ENCODE measurements at regions not wholly inside any gene's neighbourhood (a gene's known extent, or its start where the extent isn't known, plus 50 kb on each side); places are given as distances from the start of the nearest gene placed in this dataset.

- DNase-seq, result no peak
- no peak overlapping the region for H3K27ac ChIP-seq
- H3K36me3 ChIP-seq, result no peaks in the 10 kb centered on the region
- no peaks in the 10 kb centered on the region for H3K9me3 ChIP-seq (ENCODE audit: severe bottlenecking)
- no peak overlapping the region for H3K4me3 ChIP-seq (ENCODE audit: low read depth, low read length)
- no peaks in the 10 kb centered on the region for H3K27me3 ChIP-seq (ENCODE audit: insufficient read depth, low read depth, severe bottlenecking)
- TF ChIP-seq, protein P1, sequence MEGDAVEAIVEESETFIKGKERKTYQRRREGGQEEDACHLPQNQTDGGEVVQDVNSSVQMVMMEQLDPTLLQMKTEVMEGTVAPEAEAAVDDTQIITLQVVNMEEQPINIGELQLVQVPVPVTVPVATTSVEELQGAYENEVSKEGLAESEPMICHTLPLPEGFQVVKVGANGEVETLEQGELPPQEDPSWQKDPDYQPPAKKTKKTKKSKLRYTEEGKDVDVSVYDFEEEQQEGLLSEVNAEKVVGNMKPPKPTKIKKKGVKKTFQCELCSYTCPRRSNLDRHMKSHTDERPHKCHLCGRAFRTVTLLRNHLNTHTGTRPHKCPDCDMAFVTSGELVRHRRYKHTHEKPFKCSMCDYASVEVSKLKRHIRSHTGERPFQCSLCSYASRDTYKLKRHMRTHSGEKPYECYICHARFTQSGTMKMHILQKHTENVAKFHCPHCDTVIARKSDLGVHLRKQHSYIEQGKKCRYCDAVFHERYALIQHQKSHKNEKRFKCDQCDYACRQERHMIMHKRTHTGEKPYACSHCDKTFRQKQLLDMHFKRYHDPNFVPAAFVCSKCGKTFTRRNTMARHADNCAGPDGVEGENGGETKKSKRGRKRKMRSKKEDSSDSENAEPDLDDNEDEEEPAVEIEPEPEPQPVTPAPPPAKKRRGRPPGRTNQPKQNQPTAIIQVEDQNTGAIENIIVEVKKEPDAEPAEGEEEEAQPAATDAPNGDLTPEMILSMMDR (IDR thresholded peaks at IDR 0.05; ENCODE audit: low read depth, low read length), result no peak
These were observed 983.7 kb downstream of the RAB28 start for GRCh38 chr4:12500409-12500808.

GRCh38 chr4:12499693-12500092, 984.4 kb downstream of the RAB28 start:
- H3K27me3 ChIP-seq (ENCODE audit: insufficient read depth, low read depth, severe bottlenecking), result no peaks in the 10 kb centered on the region
- no peaks in the 10 kb centered on the region for H3K36me3 ChIP-seq
- H3K27ac ChIP-seq, result no peak overlapping the region
- no peak for DNase-seq
- H3K4me3 ChIP-seq (ENCODE audit: low read depth, low read length), result no peak overlapping the region
- TF ChIP-seq, protein P1 (IDR thresholded peaks at IDR 0.05; ENCODE audit: low read depth, low read length), result no peak
- no peaks in the 10 kb centered on the region for H3K9me3 ChIP-seq (ENCODE audit: severe bottlenecking)

DNA sequence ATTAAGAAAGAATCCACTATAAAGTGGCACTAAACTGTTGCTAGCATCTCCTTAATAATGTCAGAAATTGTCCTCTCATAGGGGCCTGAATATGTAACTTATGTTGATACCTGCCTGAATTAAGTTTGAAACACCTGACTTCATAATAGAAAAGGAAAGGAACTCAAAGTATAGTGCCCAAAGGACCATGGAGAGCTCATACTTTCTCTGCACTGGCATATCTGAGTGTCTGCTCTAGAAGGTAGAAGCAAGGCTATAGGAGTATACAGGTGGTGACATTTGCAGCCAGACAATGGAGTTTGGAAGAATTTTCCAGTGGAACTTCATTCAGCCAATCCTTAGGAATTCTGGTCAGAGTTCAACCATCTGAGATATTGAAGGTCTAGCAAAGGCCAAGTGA, 988.9 kb downstream of the RAB28 start:
- Histone ChIP-seq H3K27me3 (ENCODE audit: insufficient read depth, low read depth, severe bottlenecking) (no peaks in the 10 kb centered on the region), H3K36me3 (no peaks in the 10 kb centered on the region), H3K9me3 (ENCODE audit: severe bottlenecking) (no peaks in the 10 kb centered on the region), H3K4me3 (ENCODE audit: low read depth, low read length) (no peak overlapping the region), H3K27ac (no peak overlapping the region)
- TF ChIP-seq, protein P1 (IDR thresholded peaks at IDR 0.05; ENCODE audit: low read depth, low read length), result no peak
- DNase-seq, result no peak

DNA sequence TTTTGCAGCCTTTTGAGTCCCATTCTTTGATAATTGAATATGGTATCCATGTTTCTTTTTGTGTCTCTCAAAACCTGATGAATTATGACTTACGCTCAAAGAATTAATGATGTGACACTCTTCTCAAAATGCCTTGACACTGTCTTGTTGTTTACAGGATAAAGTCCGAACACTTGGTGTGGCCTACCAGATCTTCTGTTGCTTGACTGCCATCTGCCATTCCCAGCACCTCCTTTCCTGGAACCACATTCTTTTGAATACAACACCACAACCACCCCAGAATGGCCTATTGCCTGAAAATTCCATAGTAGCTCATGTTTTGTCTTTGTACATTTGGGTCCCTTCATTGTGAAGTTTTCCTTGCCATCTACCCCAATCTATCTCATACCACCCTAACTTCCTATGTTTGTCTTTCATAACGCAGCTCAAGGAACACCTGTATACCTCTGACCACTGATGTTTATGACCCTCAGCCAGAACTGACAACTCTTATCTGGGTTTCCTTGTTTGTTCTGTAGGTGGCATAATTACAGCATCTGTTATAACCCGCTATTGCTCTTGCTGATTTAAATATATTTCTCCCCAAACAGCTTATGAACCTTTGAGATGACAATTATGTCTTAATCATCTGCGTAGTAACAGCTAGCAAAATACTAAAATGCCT, 991.3 kb downstream of the RAB28 start:
- no peak overlapping the region for H3K27ac ChIP-seq
- DNase-seq, result no peak
- no peaks in the 10 kb centered on the region for H3K36me3 ChIP-seq
- no peaks in the 10 kb centered on the region for H3K27me3 ChIP-seq (ENCODE audit: insufficient read depth, low read depth, severe bottlenecking)
- H3K4me3 ChIP-seq (ENCODE audit: low read depth, low read length), result no peak overlapping the region
- TF ChIP-seq, protein P1 (IDR thresholded peaks at IDR 0.05; ENCODE audit: low read depth, low read length), result no peak
- no peaks in the 10 kb centered on the region for H3K9me3 ChIP-seq (ENCODE audit: severe bottlenecking)

GRCh38 chr4:12488672-12489071, 995.5 kb downstream of the RAB28 start:
- no peaks in the 10 kb centered on the region for H3K36me3 ChIP-seq
- H3K27me3 ChIP-seq (ENCODE audit: insufficient read depth, low read depth, severe bottlenecking), result no peaks in the 10 kb centered on the region
- H3K9me3 ChIP-seq (ENCODE audit: severe bottlenecking), result no peaks in the 10 kb centered on the region
- H3K4me3 ChIP-seq (ENCODE audit: low read depth, low read length), result no peak overlapping the region
- no peak for DNase-seq
- TF ChIP-seq, protein P1 (IDR thresholded peaks at IDR 0.05; ENCODE audit: low read depth, low read length), result no peak
- H3K27ac ChIP-seq, result no peak overlapping the region

DNA sequence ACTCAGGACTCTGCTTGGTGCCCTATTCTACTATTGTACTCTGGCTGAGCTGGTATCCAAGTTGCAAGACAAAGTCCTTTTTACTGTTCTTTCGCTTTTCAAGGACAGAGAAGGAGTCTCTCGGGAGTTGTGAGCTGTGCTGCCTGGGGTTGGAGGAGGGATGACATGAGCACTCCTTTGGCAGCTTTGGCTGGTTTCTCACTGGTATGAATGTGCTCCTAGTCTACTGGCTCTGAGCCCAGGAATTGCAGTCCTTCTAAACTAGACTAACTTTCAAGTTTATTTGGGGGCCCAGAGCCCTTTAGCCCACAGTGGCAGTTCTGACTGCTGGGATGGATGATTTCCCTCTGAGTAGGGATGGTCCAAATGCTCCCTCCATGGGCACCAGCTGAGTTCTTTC, 997.1 kb downstream of the RAB28 start:
- Histone ChIP-seq H3K27me3 (ENCODE audit: insufficient read depth, low read depth, severe bottlenecking) (no peaks in the 10 kb centered on the region), H3K27ac (no peak overlapping the region), H3K9me3 (ENCODE audit: severe bottlenecking) (no peaks in the 10 kb centered on the region), H3K4me3 (ENCODE audit: low read depth, low read length) (no peak overlapping the region), H3K36me3 (no peaks in the 10 kb centered on the region)
- DNase-seq, result no peak
- TF ChIP-seq, protein P1 (IDR thresholded peaks at IDR 0.05; ENCODE audit: low read depth, low read length), result no peak
